ENCODE measurements at regions not wholly inside any gene's neighbourhood (a gene's known extent, or its start where the extent isn't known, plus 50 kb on each side); places are given as distances from the start of the nearest gene placed in this dataset.
"Not testable (repeated sequence)": the region's sequence is repeated elsewhere in the genome, so short reads cannot be mapped to it uniquely, and the experiment has no call there.

- no peak for DNase-seq
Measured at GRCh38 chr10:2918489-2918888, 148.9 kb upstream of the PFKP start.

DNA sequence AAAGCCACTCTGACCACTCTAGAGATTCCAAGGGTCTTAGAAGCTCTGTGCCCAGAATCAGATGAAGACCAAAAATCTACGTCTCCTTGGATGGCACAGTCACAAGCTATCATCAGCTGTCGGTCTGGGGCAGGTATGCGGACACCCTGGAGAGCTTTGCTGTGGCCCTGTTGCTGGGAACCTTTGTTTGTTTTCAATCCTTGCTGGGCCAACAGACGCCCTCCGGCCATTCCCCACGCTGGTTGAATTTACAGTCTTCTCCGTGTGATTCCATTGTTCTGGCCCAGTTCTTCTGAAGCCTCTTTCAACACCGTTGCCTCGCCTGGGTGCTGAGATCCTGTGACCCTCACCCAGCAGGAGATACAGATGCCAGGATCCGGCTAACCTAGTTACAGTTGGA lies 149.4 kb upstream of the PFKP start:
- no peak for DNase-seq

GRCh38 chr10:2915412-2915811 lies 151.9 kb upstream of the PFKP start:
- DNase-seq: no peak

- no peak for DNase-seq
Measured at GRCh38 chr10:2914741-2915140, 152.6 kb upstream of the PFKP start.

- no peak for DNase-seq
Measured at GRCh38 chr10:2913474-2913873, 153.9 kb upstream of the PFKP start.

DNA sequence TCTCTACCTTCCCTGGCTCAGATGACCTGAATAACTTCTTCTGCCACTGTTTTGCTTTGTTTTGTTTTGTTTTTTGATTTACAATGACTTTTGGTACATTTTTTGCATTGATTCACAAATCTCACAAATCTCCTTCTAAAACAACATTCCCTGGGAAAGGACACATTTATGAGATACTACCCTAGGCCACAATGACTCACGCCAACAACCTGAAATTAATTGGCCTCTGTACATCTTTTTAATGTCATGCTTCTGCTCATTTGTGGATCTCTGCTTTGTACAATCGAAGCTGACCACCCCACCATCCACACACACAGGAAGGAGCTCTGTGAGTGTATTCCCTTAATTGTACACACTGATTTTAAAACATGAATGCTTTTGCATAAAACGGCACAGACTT lies 156.7 kb upstream of the PFKP start:
- no peak for DNase-seq

DNA sequence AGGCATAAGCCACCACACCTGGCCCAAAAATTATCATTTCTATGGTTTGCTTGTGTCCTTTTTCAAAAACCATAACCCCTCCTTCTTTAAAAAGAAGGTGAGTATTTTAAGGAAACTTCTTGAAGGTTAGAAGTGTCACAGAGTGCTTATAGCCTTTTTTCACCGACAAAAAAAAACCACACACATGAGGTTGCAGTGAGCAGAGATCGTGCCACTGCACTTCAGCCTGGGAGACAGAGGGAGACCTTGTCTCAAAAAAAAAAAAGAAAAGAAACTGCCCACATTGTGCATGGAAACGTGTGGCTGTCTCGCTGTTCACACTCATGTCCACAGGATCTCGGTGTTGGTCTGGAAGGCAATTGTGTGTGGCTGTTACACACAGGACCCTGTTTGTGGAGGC lies 157.4 kb upstream of the PFKP start:
- DNase-seq: no peak

GRCh38 chr10:2908851-2909630 lies 158.3 kb upstream of the PFKP start:
- no peak for DNase-seq

DNA sequence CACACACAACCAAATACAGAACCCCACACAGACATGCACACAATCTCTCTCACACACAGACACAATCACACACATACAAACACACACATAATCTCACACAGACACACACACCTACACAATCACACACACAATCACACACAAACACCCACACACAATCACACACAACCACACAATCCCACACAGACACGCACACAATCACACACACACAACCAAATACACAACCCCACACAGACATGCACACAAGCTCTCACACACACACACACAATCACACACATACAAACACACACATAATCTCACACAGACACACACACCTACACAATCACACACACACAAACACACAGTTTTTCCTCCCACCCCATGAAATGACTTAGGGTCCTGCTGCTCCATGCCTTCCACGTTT lies 160.4 kb upstream of the PFKP start:
- DNase-seq: no peak

- DNase-seq: no peak
Measured at GRCh38 chr10:2905851-2906250, 161.5 kb upstream of the PFKP start.

DNA sequence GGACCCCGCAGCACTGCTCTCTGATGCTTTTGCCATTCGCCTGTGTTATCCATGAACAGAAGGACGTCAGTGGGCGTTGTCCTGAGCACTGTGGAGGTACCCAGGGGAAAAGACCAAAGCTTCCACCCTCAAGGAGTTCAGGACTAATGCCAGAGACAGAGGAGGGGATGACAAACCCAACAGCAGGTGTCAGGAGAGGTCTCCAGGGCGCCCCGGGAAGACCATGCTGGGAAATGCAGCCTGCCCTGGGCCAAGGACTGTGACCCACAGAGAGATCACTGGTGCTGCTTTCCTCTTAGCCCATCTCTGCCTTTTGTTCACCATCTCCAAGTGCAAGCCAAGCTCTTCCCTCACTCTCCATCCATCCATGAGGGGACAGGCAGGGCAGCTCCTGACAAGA lies 166.8 kb upstream of the PFKP start:
- DNase-seq: no peak

DNA sequence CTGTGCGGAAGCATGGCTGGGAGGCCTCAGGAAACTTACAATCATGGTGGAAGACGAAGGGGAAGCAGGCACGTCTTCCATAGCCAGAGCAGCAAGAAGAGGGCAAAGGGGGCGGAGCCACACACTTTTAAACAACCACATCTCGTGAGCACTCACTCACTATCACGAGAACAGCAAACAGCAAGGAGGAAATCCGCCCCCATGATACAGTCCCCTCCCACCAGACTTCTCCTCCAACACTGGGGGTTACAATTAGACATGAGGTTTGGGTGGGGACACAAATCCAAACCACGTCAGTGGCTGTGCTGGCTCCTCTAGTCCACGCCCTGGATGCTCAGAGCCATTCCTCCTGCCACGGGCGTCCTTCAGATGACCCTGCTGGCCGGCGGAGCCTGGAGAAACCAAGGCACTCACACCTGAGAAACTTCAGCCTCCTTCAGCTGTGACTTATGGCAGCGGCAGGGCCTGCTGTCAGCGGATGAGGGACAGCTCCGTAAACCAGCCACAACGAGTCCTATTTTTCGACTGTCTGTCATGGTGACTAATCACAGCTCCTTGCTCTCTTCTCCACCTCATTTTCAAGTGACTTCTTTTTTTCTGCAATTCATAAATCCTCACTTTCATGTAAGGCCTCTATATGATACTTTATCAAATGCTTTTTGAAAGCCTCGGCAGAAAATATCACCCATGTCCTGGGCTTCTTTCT lies 167.9 kb upstream of the PFKP start:
- DNase-seq: no peak

GRCh38 chr10:2898509-2898860 lies 168.9 kb upstream of the PFKP start:
- no peak for DNase-seq

- no peak for DNase-seq
Measured at GRCh38 chr10:2897619-2898508, 169.5 kb upstream of the PFKP start.

GRCh38 chr10:2896334-2896733 lies 171.0 kb upstream of the PFKP start:
- DNase-seq: not testable (repeated sequence)

DNA sequence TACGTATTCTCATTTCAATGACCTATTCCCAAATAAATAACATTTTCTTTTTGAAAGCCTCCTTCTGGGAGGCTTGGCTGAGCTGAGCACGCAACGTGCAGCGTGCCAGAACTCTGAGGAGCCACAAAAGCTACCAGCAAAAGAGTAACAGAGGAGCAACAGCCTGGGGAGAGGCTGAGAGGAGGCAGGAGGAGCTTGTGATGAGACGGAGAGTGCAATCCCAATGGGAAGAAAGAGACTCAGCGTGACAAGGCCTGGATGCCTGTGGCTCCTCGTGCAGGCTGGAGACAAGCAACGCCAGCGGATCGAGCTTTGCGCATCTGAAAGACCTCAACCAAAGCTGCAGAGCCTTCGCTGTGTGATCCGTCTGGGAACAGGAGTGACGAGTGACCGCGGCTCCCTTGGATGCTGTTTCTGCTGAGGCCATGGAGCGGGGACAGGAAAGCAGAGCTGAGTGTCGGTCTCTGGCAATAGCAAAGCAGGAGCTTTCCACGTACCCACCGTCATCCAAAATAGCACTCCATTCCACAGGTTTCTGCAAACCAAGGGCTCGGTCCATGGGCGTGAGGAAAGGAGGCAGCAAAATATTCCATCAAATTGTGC lies 171.7 kb upstream of the PFKP start:
- no peak for DNase-seq

GRCh38 chr10:2893991-2894390 lies 173.4 kb upstream of the PFKP start:
- no peak for DNase-seq

- no peak for DNase-seq
Measured at GRCh38 chr10:2893158-2893845, 174.0 kb upstream of the PFKP start.

DNA sequence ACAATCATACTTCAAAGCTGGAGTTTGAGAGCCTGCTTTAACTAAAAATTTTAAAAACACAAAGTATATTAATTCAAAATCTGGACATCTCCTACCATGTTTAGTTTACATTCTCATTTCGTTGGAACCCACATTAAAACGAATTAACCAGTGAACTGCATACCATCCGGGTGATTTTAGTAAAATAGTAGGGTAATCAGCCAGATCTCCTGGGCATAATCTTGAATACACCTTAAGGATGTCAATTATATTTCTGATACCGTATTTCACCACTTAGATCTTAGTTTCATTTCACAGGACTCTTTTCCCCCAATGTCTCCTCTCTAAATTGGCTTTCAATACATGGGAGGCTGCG lies 175.6 kb upstream of the PFKP start:
- no peak for DNase-seq

GRCh38 chr10:2891073-2891769 lies 176.1 kb upstream of the PFKP start:
- no peak for DNase-seq

GRCh38 chr10:2890093-2890492 lies 177.3 kb upstream of the PFKP start:
- DNase-seq: no peak

DNA sequence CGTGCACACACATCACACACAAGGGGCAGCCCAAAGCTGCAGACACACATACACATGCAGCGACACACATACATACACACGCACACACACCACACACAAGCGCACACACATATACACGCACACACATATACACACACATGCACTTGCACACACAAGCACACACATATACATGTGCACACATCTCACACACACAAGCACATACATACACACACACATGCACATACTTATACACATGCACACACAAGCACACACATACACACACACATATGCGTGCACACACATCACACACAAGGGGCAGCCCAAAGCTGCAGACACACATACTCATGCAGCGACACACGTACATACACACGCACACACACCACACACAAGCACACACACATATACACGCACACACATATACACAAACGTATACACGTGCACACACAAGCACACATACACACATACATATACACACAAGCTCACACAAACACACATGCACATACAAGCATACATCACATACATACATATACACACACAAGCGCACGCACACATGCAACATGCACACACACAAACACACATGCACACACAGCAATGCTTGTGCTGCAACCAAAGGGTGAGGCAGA lies 178.8 kb upstream of the PFKP start:
- no peak for DNase-seq
